ENCODE measurements at regions not wholly inside any gene's neighbourhood (a gene's known extent, or its start where the extent isn't known, plus 50 kb on each side); places are given as distances from the start of the nearest gene placed in this dataset.

DNA sequence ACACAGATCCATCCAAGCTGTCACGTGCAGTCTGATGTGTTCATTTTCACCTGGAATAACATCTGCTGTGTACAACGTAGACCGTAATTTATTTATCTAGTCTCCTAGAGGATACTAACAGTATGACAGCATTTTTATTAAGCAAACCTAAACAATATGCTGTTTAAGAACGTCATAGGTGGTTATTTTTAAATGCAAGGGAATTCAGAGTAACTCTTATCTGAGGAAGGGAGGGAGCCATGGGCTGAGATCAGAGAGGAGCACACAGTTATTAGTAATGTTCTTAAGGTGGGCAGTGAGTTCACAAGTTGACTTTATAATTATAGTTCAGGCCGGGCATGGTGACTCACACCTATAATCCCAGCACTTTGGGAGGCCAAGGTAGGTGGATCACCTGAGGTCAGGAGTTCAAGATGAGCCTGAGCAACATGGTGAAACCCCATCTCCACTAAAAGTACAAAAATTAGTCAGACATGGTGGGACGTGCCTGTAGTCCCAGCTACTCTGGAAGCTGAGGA is 193.6 kb downstream of the UACA start:
- no peaks in the 10 kb centered on the region for H3K27me3 Mint-ChIP-seq (ENCODE audit: low read depth)
- no peak overlapping the region for H3K4me3 Mint-ChIP-seq
- ATAC-seq: peak; percentile 58 to 61
- no peaks in the 10 kb centered on the region for H3K36me3 Mint-ChIP-seq (ENCODE audit: insufficient read depth)
- DNase-seq: no peak
- no peaks in the 10 kb centered on the region for H3K9me3 Mint-ChIP-seq
- H3K4me1 Mint-ChIP-seq (ENCODE audit: low read depth): peaks cover 5% of the 10 kb centered on the region

DNA sequence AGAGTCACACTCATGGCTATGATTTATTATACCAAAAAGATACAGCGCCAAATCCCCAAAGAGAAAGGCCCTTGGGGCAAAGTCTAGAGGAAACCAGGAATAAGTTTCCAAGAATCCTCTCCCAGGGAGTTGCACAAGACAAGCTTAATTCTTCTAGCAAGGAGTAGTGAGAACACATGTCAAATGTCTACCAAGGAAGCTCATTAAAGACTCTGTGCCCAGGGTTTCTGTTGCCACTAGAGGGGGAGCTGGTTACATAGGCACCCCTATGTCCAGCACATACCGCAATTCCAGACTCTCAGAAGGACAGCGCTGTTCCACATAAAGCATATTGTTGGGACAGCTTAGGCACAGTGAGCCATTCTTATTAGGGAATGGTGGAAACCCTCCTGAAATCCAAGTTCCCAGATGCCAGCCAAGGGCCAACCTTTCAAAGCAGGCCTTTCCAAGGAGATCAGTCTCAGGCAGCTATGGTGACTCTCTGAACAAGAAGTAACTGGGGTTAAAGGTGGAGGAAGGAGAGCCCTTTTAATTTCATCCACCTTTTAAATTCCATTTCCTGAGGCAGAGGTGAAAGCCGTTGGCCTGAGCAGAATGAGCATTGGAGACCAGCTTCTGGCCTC is 194.2 kb downstream of the UACA start:
- ATAC-seq: no peak
- H3K27me3 Mint-ChIP-seq (ENCODE audit: low read depth): no peaks in the 10 kb centered on the region
- H3K9me3 Mint-ChIP-seq: no peaks in the 10 kb centered on the region
- H3K4me1 Mint-ChIP-seq (ENCODE audit: low read depth): peaks cover 5% of the 10 kb centered on the region
- no peak overlapping the region for H3K4me3 Mint-ChIP-seq
- no peaks in the 10 kb centered on the region for H3K36me3 Mint-ChIP-seq (ENCODE audit: insufficient read depth)
- DNase-seq: no peak

DNA sequence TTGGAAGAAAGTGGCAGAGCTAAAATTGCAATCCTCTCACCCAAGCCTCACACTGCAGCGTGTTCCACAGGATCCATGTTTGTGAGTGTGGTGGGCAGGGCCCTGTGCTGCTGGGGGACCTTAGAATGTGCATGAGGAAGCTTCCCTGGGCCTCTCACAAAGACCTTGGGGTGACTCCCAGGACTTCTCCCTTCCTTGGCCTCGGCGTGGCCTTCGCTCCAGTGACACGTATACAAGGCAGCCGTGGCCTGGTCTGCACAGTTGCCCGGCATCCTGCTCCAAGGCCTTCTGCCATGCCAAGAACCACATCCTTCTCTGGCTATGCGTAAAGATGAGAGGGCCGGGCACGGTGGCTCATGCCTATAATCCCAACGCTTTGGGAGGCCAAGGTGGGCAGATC is 196.4 kb downstream of the UACA start:
- no peak for DNase-seq
- Mint-ChIP-seq H3K4me1 (ENCODE audit: low read depth) (peaks cover 6% of the 10 kb centered on the region), H3K27me3 (ENCODE audit: low read depth) (peaks cover 2% of the 10 kb centered on the region), H3K4me3 (no peak overlapping the region), H3K9me3 (no peaks in the 10 kb centered on the region), H3K36me3 (ENCODE audit: insufficient read depth) (no peaks in the 10 kb centered on the region)
- ATAC-seq: no peak

DNA sequence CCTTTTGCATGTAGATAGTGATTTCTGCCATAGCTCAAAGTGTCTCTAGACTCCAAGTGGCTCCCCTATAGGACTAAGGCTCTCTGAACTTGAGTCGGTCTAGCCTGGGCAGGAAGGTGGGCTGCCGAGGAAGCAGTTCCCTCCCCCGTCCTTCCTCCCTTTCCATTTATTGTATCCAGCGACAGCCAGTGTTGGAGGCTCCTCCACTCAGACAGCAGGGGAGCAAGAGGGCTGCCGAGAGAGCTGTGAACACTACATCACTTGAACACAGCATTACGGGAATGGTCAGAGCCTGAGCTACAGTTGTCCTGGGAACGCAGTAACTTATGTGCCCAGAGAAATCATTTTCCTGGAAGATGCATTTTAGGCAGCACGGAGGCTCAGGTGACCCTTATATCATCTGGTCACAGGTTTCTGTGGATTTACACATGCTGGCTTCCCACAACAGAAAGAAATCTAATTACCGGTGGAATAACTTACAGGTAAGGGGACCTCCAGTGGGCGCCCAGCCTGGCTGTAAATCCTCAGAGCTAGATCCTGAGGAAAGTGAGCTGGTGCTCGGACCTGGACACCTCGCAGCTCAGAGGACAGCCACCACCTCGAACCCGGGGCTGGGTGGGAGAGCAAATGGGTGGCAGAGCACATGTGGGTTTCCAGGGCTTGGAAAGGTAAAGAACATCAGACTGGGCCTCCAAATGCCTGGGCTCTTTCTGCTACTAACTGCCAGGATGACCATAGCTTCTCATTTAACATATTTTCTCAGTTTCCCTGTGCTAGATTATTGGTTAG is 197.1 kb downstream of the UACA start:
- H3K4me3 Mint-ChIP-seq: no peak overlapping the region
- no peak for DNase-seq
- H3K36me3 Mint-ChIP-seq (ENCODE audit: insufficient read depth): no peaks in the 10 kb centered on the region
- no peak for ATAC-seq
- peaks cover 2% of the 10 kb centered on the region for H3K27me3 Mint-ChIP-seq (ENCODE audit: low read depth)
- peaks cover 6% of the 10 kb centered on the region for H3K4me1 Mint-ChIP-seq (ENCODE audit: low read depth)
- H3K9me3 Mint-ChIP-seq: no peaks in the 10 kb centered on the region

DNA sequence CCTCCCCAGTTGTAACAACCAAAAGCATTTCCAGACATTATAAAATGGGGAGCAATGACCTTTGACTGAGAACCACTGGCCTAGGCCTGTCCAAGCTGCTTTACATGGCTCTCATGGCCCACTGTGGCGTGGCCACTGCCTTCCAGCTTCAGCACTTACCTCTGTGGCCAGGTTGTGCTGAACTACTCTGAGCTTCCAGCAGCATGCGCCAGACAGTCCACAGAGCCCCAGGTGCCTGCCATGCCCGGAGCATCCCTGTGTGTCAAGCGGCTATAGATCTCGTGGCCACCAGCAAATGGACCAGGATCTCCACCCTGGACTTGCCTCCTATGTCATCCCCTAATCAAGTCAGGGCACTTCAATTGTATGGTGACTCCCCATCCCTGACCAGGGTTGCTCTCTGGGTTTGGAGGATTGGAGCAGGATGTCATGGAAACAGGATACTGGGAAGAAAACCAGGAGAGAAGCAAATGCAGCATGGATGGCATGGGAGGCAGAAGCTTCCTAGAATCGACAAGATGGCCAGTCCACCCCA is 199.7 kb downstream of the UACA start:
- H3K36me3 Mint-ChIP-seq (ENCODE audit: insufficient read depth): no peaks in the 10 kb centered on the region
- ATAC-seq (no peak), DNase-seq (no peak)
- H3K27me3 Mint-ChIP-seq (ENCODE audit: low read depth): peaks cover 2% of the 10 kb centered on the region
- no peak overlapping the region for H3K4me3 Mint-ChIP-seq
- H3K9me3 Mint-ChIP-seq: no peaks in the 10 kb centered on the region
- peaks cover 2% of the 10 kb centered on the region for H3K4me1 Mint-ChIP-seq (ENCODE audit: low read depth)

DNA sequence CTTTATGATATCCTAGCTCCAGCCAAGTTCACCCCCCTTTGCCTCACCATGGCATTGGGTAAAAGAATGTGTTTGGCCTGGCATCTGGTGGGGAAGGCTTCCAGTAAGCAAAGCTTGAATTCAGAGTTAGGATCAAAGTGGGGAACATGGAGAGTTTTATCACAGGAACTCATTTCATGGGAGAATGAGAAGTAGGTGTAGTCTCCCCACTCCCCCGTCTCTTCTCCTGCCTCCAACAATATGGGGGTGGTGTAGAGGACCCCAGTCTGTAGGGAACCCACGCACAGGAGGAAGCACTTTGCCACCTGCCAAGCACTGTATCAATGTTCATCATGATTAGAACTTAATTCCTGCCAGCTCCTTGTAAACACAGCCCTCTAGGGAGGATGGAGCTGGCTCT is 200.5 kb downstream of the UACA start:
- peaks cover 2% of the 10 kb centered on the region for H3K4me1 Mint-ChIP-seq (ENCODE audit: low read depth)
- ATAC-seq: no peak
- H3K36me3 Mint-ChIP-seq (ENCODE audit: insufficient read depth): no peaks in the 10 kb centered on the region
- no peak for DNase-seq
- H3K4me3 Mint-ChIP-seq: no peak overlapping the region
- no peaks in the 10 kb centered on the region for H3K9me3 Mint-ChIP-seq
- H3K27me3 Mint-ChIP-seq (ENCODE audit: low read depth): peaks cover 2% of the 10 kb centered on the region

DNA sequence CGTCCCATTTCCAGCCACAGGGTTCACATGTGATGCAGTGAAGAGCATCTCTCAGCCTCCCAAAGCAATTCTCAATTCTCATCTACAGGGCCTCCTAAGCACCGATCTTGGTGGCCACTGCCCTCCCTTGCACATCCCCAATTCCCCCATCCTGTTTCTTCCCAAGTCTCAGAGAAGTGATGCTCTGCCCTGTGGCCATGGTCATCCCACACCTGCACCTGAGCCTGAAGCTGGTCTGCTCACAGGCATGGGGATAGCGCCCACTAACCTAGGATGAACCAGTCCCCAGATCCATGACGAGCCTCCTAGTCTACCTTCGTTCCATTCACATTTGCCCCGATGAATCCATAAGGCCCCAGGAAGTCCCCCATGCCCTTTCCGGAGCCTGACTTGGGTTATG is 201.5 kb downstream of the UACA start:
- Mint-ChIP-seq H3K36me3 (ENCODE audit: insufficient read depth) (no peaks in the 10 kb centered on the region), H3K9me3 (no peaks in the 10 kb centered on the region), H3K27me3 (ENCODE audit: low read depth) (peaks cover 2% of the 10 kb centered on the region), H3K4me3 (peak overlapping the region; percentile 4), H3K4me1 (ENCODE audit: low read depth) (peaks cover 2% of the 10 kb centered on the region)
- DNase-seq: no peak
- ATAC-seq: no peak

DNA sequence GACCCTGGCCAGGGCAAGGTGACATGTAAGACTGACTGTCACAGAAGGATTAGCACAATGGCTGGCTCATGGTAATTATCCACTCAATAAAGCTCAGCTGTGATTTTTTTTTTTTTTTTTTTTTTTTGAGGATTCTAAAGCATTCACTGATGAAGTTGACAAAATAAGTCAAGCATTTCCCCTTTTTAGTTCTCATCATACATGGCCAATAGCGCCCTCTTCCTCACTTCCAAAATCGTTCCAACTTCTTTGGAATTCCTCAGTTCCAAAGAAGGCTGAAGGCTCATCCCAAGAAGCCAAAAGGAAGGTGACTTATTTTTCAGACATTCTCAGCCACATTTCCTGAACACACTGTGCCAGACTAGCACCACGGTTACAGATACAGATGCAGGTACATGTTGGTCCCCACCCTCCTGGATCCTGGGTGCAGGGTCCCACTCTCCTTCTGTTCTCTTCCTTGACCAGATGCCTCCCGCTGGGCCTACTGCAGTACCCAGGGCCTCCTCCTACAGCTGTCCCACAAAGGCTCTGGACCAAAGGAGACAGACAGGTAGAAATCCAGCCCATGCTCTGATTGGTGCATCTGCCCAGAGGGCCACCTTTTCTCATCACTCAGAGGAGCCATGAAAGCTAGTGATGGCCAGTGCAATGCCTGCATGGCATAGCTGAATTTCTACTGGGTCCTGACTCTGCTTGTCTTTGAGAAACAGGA is 202.6 kb downstream of the UACA start:
- no peak overlapping the region for H3K4me3 Mint-ChIP-seq
- DNase-seq (no peak), ATAC-seq (no peak)
- H3K9me3 Mint-ChIP-seq: no peaks in the 10 kb centered on the region
- H3K4me1 Mint-ChIP-seq (ENCODE audit: low read depth): peaks cover 2% of the 10 kb centered on the region
- no peaks in the 10 kb centered on the region for H3K36me3 Mint-ChIP-seq (ENCODE audit: insufficient read depth)
- peaks cover 2% of the 10 kb centered on the region for H3K27me3 Mint-ChIP-seq (ENCODE audit: low read depth)

DNA sequence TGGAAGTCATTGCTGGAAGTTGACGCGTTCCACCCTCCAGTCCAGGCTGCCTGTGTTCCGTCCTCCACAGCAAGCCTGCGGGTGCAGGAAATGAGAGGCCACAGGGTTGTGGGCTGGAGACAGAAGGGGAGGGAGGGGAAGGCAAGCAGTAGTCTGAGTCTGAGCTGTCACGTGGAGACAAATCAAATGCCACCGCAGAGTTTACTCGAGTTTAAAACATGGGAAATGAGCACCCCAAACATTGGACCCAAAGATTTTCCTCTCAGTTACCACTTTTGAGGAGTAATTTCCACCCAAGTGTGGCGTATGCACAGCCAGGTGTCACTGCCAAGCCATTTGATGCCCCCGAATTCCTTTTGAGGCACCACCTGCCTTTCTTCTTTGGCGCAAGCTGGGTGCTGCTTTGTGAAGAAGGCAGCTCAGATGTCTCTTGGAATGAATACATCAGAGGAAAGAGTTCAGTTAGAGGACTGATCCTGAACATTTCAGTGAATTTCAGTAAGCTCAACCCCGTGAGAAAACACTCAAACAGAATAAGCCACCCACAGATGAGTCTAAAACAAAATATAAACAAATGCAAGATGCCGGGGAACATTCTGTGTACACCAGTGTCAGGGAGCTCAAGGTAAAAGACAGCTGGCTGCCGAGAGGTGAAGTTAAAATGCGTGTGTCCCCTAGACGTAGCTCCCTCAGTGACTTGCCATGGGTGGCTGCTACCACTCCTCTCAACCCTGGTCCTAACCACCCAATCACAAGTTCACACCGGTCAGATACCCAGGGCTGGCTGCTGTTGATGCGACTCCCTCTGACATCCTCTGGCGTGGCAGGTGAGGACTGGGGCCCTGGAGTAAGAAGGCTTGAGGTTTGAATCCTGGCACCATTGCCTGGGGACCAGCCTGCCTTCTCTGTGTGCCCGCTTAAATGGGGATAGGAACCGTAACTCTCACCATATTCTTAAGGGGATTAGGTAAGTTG is 203.8 kb downstream of the UACA start:
- no peaks in the 10 kb centered on the region for H3K36me3 Mint-ChIP-seq (ENCODE audit: insufficient read depth)
- H3K4me3 Mint-ChIP-seq: no peak overlapping the region
- no peaks in the 10 kb centered on the region for H3K9me3 Mint-ChIP-seq
- H3K27me3 Mint-ChIP-seq (ENCODE audit: low read depth): peaks cover 2% of the 10 kb centered on the region
- peak; percentile 50 for DNase-seq
- peaks cover 2% of the 10 kb centered on the region for H3K4me1 Mint-ChIP-seq (ENCODE audit: low read depth)
- peak; percentile 91 for ATAC-seq

DNA sequence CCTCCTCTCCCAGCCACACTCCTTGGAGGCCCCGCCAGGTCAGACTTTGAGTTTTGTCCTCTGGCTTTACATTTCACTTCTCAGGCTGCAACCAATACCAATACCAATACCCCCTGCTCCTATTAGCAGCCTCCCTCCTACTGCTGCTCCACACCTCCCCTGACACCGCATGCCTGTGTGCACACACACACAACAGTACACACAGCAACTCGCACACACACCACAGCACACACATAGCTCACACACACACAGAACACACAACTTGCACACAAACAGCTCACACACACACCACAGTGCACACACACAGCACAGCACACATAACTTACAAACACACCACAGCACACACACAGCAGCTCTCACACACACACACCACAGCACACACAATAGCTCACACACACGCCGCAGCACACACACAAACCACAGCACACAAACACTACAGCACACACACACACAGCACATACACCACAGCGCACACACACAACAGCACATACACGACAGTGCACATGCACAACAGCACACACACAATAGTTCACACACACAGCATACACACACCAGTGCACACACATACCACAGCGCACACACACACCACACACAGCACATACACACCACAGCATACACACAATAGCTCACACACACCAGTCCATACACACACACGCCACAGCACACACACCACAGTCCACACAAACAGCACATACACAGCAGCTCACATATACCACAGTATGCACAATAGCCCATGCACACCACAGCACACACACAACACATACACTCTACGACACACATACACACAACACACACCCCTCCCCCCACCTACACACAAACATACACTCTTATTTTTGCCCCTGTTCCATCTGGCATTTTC is 204.7 kb downstream of the UACA start:
- no peaks in the 10 kb centered on the region for H3K9me3 Mint-ChIP-seq
- peaks cover 2% of the 10 kb centered on the region for H3K27me3 Mint-ChIP-seq (ENCODE audit: low read depth)
- no peaks in the 10 kb centered on the region for H3K36me3 Mint-ChIP-seq (ENCODE audit: insufficient read depth)
- H3K4me3 Mint-ChIP-seq: no peak overlapping the region
- DNase-seq (no peak), ATAC-seq (peak; percentile 11 to 29)
- peaks cover 2% of the 10 kb centered on the region for H3K4me1 Mint-ChIP-seq (ENCODE audit: low read depth)

DNA sequence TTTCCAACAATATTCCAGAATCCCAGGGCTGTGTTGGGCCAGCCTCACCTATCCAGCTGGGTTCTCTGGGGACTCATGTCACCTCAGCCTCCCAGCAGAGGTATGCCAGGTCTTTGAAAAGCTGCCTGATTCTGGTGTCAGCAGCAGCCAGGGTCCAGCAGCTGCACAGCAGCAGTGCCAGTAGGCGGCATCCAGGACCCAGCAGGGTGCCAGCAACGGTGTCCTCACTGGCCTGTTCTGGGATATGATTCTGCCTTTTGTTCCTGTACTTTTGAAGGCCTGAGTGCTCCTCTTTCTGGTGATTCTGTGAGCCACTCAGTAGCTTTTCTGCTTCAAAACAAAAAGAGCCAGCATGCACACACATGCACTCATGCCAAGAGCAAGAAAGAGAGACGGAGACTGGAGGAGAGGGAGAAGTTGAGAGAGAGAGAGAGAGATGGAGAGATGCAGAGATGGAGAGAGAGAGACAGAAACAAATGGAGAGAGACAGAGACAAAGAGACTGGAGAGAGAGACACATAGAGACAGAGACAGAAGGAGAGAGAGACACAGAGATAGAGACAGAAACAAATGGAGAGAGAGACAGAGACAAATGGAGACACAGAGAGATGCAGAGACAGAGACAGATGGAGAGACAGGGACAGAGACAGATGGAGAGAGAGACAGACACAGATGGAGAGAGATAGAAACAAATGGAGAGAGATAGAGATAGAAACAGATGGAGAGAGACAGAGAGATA is 205.7 kb downstream of the UACA start:
- Mint-ChIP-seq H3K27me3 (ENCODE audit: low read depth) (peaks cover under 1% of the 10 kb centered on the region), H3K9me3 (no peaks in the 10 kb centered on the region), H3K36me3 (ENCODE audit: insufficient read depth) (no peaks in the 10 kb centered on the region), H3K4me3 (no peak overlapping the region), H3K4me1 (ENCODE audit: low read depth) (peaks cover under 1% of the 10 kb centered on the region)
- DNase-seq (no peak), ATAC-seq (no peak)

DNA sequence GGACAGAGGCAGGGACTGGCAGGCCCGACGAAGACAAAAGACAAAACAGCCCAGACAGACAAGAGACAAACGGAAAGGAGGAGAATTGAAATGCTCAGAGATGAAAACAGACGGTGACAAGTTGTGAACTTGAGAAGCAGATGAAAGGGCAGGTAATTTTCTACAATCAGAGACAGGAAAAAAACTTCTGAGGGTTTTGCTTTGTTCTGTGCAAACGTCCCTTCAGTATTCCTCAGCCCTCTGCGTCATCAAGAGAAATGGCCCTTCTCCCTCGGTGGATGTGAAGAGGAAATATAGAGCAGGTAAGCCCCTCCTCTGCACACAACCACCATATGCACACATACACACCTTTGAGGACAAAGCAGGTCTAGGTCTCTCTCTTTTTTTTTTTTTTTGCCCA is 206.6 kb downstream of the UACA start:
- no peaks in the 10 kb centered on the region for H3K27me3 Mint-ChIP-seq (ENCODE audit: low read depth)
- H3K9me3 Mint-ChIP-seq: no peaks in the 10 kb centered on the region
- no peaks in the 10 kb centered on the region for H3K4me1 Mint-ChIP-seq (ENCODE audit: low read depth)
- no peak for ATAC-seq
- H3K36me3 Mint-ChIP-seq (ENCODE audit: insufficient read depth): no peaks in the 10 kb centered on the region
- H3K4me3 Mint-ChIP-seq: no peak overlapping the region
- DNase-seq: no peak

All from activated T-cell treated with anti-CD3 and anti-CD28 coated beads, Interleukin-2, amount 50 U/mL, for 4 hours (primary cell).